22Rv1 (cell line): ENCODE measurements at regions not wholly inside any gene's neighbourhood (a gene's known extent, or its start where the extent isn't known, plus 50 kb on each side); places are given as distances from the start of the nearest gene placed in this dataset.

Source experiments
- ZFX ChIP-seq: fragments of 450-650 bp; IDR thresholded peaks from 2 replicates; pipeline ENCODE4 v1.6.1; 2017; ENCODE audit warnings: antibody characterized with exemption, borderline replicate concordance
- TF ChIP-seq, protein P1 (sequence below): fragments of 450-650 bp; IDR thresholded peaks from 2 replicates; pipeline ENCODE4 v1.5.1; 2017; ENCODE audit warnings: mild to moderate bottlenecking

DNA sequence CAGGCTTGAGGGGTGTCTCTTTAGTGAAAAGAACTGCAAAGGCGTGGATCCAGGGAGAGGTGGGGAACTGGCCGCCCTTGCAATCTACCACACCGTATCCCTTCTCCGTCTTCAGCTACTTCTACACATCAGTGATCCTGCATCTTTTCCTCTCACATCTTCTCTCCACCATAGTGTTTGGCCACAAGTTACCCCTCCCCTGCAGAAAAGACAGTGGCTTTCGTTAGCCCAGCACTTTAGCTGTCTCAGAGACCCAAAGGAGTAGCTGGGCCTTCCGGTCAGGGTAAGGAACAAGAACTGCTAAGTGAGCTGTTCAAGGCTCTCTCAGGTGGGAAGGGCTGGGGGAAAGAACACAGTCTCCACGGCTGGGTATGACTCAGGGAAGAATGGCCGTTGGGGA is 158.4 kb downstream of the NDUFA12 start:
- TF ChIP-seq, protein P1, sequence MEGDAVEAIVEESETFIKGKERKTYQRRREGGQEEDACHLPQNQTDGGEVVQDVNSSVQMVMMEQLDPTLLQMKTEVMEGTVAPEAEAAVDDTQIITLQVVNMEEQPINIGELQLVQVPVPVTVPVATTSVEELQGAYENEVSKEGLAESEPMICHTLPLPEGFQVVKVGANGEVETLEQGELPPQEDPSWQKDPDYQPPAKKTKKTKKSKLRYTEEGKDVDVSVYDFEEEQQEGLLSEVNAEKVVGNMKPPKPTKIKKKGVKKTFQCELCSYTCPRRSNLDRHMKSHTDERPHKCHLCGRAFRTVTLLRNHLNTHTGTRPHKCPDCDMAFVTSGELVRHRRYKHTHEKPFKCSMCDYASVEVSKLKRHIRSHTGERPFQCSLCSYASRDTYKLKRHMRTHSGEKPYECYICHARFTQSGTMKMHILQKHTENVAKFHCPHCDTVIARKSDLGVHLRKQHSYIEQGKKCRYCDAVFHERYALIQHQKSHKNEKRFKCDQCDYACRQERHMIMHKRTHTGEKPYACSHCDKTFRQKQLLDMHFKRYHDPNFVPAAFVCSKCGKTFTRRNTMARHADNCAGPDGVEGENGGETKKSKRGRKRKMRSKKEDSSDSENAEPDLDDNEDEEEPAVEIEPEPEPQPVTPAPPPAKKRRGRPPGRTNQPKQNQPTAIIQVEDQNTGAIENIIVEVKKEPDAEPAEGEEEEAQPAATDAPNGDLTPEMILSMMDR: no peak
- no peak for TF ChIP-seq ZFX
